Progenitor cell of endocrine pancreas (in vitro differentiated cells): ENCODE measurements at regions not wholly inside any gene's neighbourhood (a gene's known extent, or its start where the extent isn't known, plus 50 kb on each side); places are given as distances from the start of the nearest gene placed in this dataset.

Source experiments
- DNase-seq: peaks from one replicate; pipeline ENCODE4 v3.0.0; 2021; ENCODE audit warnings: low spot score; ENCODE audit not compliant: unreplicated experiment
- H3K27ac Mint-ChIP-seq: 2 replicates; pipeline ENCODE4 v1.8.0; 2021; ENCODE audit warnings: mild to moderate bottlenecking, moderate library complexity, mixed read lengths
- H3K27me3 Mint-ChIP-seq: 2 replicates; pipeline ENCODE4 v1.8.0; 2021; ENCODE audit warnings: mixed read lengths
- H3K36me3 Mint-ChIP-seq: 2 replicates; pipeline ENCODE4 v1.8.0; 2022; ENCODE audit warnings: mixed read lengths; ENCODE audit not compliant: insufficient read depth
- H3K4me1 Mint-ChIP-seq: 2 replicates; pipeline ENCODE4 v1.8.0; 2021; ENCODE audit warnings: low read depth, mixed read lengths
- H3K4me3 Mint-ChIP-seq: 2 replicates; pipeline ENCODE4 v1.8.0; 2021; ENCODE audit warnings: low read depth, mild to moderate bottlenecking, moderate library complexity, mixed read lengths
- H3K9me3 Mint-ChIP-seq: 2 replicates; pipeline ENCODE4 v1.8.0; 2021; ENCODE audit warnings: low read depth, mixed read lengths
- TF ChIP-seq, protein P1 (sequence below): fragments of 200-600 bp; sonication (generic); IDR thresholded peaks from one replicate; pipeline ENCODE4 v1.5.0; 2021; ENCODE audit warnings: antibody characterized with exemption, mild to moderate bottlenecking; ENCODE audit not compliant: unreplicated experiment

DNA sequence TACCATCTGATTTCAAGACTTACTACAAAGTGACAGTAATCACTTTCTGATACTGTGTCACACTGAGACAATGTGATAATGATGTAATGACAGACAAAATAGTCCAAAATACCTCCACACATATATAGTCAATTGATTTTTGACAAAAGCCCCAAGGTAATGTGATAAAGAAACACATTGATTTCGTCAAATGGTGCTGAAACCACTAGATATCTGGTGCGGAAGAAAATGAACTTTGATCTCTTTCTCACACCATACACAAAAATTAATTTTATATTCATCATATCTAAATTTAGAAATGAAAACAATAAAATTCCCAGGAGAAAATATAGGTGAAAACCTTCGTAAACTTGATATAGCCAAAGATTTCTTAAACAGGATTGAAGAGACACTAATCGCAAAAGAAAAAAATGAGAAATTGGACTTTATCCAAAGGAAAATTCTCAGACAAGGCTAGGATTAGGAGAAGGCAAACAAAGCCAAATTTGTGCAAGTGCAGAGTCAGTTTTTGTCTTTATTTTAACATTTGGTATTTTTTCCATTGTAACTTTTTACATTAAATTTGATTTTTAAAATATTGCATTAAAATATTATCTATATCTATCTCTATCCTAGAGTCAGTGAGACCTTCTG lies 739.9 kb downstream of the DIAPH3 start:
- DNase-seq, result no peak
- no peak overlapping the region for H3K27ac Mint-ChIP-seq
- H3K4me1 Mint-ChIP-seq, result peaks cover 13% of the 10 kb centered on the region
- peaks cover 13% of the 10 kb centered on the region for H3K9me3 Mint-ChIP-seq
- no peak overlapping the region for H3K4me3 Mint-ChIP-seq
- H3K27me3 Mint-ChIP-seq, result no peaks in the 10 kb centered on the region
- peaks cover 1% of the 10 kb centered on the region for H3K36me3 Mint-ChIP-seq
- TF ChIP-seq, protein P1, sequence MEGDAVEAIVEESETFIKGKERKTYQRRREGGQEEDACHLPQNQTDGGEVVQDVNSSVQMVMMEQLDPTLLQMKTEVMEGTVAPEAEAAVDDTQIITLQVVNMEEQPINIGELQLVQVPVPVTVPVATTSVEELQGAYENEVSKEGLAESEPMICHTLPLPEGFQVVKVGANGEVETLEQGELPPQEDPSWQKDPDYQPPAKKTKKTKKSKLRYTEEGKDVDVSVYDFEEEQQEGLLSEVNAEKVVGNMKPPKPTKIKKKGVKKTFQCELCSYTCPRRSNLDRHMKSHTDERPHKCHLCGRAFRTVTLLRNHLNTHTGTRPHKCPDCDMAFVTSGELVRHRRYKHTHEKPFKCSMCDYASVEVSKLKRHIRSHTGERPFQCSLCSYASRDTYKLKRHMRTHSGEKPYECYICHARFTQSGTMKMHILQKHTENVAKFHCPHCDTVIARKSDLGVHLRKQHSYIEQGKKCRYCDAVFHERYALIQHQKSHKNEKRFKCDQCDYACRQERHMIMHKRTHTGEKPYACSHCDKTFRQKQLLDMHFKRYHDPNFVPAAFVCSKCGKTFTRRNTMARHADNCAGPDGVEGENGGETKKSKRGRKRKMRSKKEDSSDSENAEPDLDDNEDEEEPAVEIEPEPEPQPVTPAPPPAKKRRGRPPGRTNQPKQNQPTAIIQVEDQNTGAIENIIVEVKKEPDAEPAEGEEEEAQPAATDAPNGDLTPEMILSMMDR, result no peak

- Mint-ChIP-seq H3K4me3 (no peak overlapping the region), H3K4me1 (peaks cover 13% of the 10 kb centered on the region), H3K9me3 (peaks cover 17% of the 10 kb centered on the region), H3K36me3 (peaks cover 1% of the 10 kb centered on the region), H3K27ac (no peak overlapping the region), H3K27me3 (no peaks in the 10 kb centered on the region)
- no peak for DNase-seq
- TF ChIP-seq, protein P1, result no peak
Measured at GRCh38 chr13:59424661-59425060, 739.1 kb downstream of the DIAPH3 start.

DNA sequence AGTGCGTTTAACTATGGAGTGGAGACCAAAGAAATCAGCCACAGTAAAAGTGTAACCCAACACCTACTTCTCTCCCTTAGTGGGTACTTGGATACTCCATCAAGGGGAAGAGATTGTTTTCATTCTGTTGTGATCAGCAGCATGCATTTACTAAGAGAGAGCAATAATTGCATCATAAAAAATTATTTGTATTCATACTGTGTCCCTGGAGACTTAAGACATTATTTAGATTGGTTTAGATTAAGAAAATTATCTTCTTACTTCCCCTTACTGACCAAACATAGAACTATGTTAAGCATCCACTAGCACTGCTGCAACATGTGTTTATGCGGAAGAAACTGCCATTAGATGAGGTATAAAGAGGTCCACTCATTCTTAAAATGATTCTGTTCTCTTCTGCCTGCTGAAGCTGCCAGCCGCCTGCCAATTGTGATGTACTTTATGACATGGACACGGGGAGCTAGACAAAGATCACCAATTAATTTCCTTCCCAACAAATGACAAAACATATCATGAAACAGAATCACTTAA lies 738.5 kb downstream of the DIAPH3 start:
- H3K9me3 Mint-ChIP-seq, result peaks cover 20% of the 10 kb centered on the region
- H3K4me3 Mint-ChIP-seq, result no peak overlapping the region
- H3K36me3 Mint-ChIP-seq, result peaks cover 1% of the 10 kb centered on the region
- peaks cover 13% of the 10 kb centered on the region for H3K4me1 Mint-ChIP-seq
- TF ChIP-seq, protein P1, result no peak
- no peaks in the 10 kb centered on the region for H3K27me3 Mint-ChIP-seq
- no peak overlapping the region for H3K27ac Mint-ChIP-seq
- DNase-seq, result no peak

GRCh38 chr13:59435024-59435423 lies 728.7 kb downstream of the DIAPH3 start:
- Mint-ChIP-seq H3K27me3 (no peaks in the 10 kb centered on the region), H3K4me3 (no peak overlapping the region), H3K27ac (no peak overlapping the region), H3K36me3 (no peaks in the 10 kb centered on the region), H3K9me3 (peaks cover 37% of the 10 kb centered on the region), H3K4me1 (no peaks in the 10 kb centered on the region)
- TF ChIP-seq, protein P1, result no peak
- no peak for DNase-seq

GRCh38 chr13:59437544-59438301 lies 726.0 kb downstream of the DIAPH3 start:
- no peaks in the 10 kb centered on the region for H3K36me3 Mint-ChIP-seq
- no peaks in the 10 kb centered on the region for H3K4me1 Mint-ChIP-seq
- peaks cover 21% of the 10 kb centered on the region for H3K9me3 Mint-ChIP-seq
- no peak overlapping the region for H3K27ac Mint-ChIP-seq
- H3K27me3 Mint-ChIP-seq, result no peaks in the 10 kb centered on the region
- TF ChIP-seq, protein P1, result no peak
- H3K4me3 Mint-ChIP-seq, result no peak overlapping the region
- DNase-seq, result no peak
